A673 (cell line): ENCODE measurements at regions not wholly inside any gene's neighbourhood (a gene's known extent, or its start where the extent isn't known, plus 50 kb on each side); places are given as distances from the start of the nearest gene placed in this dataset.

Experiments used
- CTCF ChIP-seq: fragments of 300-800, 200-600 bp; sonication (generic); conservative IDR thresholded peaks from 2 replicates; pipeline ENCODE4 v1.5.1; 2017; ENCODE audit warnings: low read depth, mild to moderate bottlenecking, antibody characterized with exemption, low read length, moderate library complexity, mixed read lengths
- EZH2 ChIP-seq: fragments of 200-600 bp; sonication (generic); IDR thresholded peaks from 2 replicates; pipeline ENCODE4 v1.6.1; 2017; ENCODE audit warnings: borderline replicate concordance, low read depth, mild to moderate bottlenecking, mixed read lengths, antibody characterized with exemption, low read length; ENCODE audit not compliant: poor library complexity, severe bottlenecking

DNA sequence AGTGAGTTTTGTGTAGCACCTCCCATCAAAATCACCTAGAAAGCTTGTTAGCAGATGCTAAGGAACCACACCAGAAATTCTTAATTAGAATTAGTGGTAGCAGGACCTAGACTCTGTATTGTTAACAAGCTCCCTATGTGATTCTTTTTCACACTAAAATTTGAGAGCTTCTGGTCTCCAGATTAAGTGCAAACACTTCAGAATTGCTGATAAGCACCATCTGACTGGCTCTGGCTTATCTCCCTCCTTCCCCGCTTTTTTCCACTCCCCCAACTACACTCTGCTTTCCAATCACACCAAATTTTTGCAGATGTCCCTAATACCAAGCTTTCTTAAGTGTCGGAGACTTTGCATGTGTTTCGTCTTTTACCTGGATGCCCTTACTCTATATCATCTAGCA lies 410.1 kb upstream of the DPH6 start:
- TF ChIP-seq CTCF (no peak), EZH2 (no peak)
